ENCODE measurements at regions not wholly inside any gene's neighbourhood (a gene's known extent, or its start where the extent isn't known, plus 50 kb on each side); places are given as distances from the start of the nearest gene placed in this dataset.

GRCh38 chr20:56765172-56766073, 136.3 kb downstream of the TFAP2C start:
- H3K27me3 ChIP-seq (ENCODE audit: control insufficient read depth, insufficient read depth, low read length): no peaks in the 10 kb centered on the region
- DNase-seq: no peak
- no peak overlapping the region for H3K4me3 ChIP-seq (ENCODE audit: low read length in 3 of 3)
- H3K9ac ChIP-seq (ENCODE audit: low read length in 3 of 3): no peak overlapping the region
- FAIRE-seq: no peak
- intact Hi-C loops (cut with DNase I): no loop called here
- H3K4me1 ChIP-seq (ENCODE audit: control insufficient read depth in 2 of 3, insufficient read depth in 2 of 3, low read depth in 1 of 3, low read length in 3 of 3): no peaks in the 10 kb centered on the region
- no peak overlapping the region for H3K27ac ChIP-seq (ENCODE audit: low read depth in 2 of 2, low read length in 2 of 2)
- no peak for TF ChIP-seq CTCF (IDR thresholded peaks at IDR 0.05; ENCODE audit: borderline replicate concordance, extremely low read depth, insufficient read depth)
- H3K9me3 ChIP-seq (ENCODE audit: control insufficient read depth in 2 of 3, insufficient read depth in 1 of 3, low read length in 3 of 3): no peaks in the 10 kb centered on the region
- peaks cover 0 to 3% (median 0%) of the 10 kb centered on the region in 3 donors for H3K36me3 ChIP-seq (ENCODE audit: control insufficient read depth in 2 of 3, insufficient read depth in 3 of 3, low read length in 3 of 3)

- Histone ChIP-seq H3K4me3 (ENCODE audit: low read length in 3 of 3) (no peak overlapping the region), H3K27me3 (ENCODE audit: control insufficient read depth, insufficient read depth, low read length) (no peaks in the 10 kb centered on the region), H3K36me3 (ENCODE audit: control insufficient read depth in 2 of 3, insufficient read depth in 3 of 3, low read length in 3 of 3) (peaks cover 0 to under 1% (median 0%) of the 10 kb centered on the region in 3 donors), H3K27ac (ENCODE audit: low read depth in 2 of 2, low read length in 2 of 2) (no peak overlapping the region), H3K4me1 (ENCODE audit: control insufficient read depth in 2 of 3, insufficient read depth in 2 of 3, low read depth in 1 of 3, low read length in 3 of 3) (no peaks in the 10 kb centered on the region), H3K9ac (ENCODE audit: low read length in 3 of 3) (no peak overlapping the region), H3K9me3 (ENCODE audit: control insufficient read depth in 2 of 3, insufficient read depth in 1 of 3, low read length in 3 of 3) (no peaks in the 10 kb centered on the region)
- no peak for DNase-seq
- TF ChIP-seq CTCF (IDR thresholded peaks at IDR 0.05; ENCODE audit: borderline replicate concordance, extremely low read depth, insufficient read depth): no peak
- no peak for FAIRE-seq
- intact Hi-C loops (cut with DNase I): no loop called here
Measured at GRCh38 chr20:56766528-56766927, 137.4 kb downstream of the TFAP2C start.

- H3K27me3 ChIP-seq (ENCODE audit: control insufficient read depth, insufficient read depth, low read length): no peaks in the 10 kb centered on the region
- no peak for DNase-seq
- intact Hi-C loops (cut with DNase I): no loop called here
- H3K36me3 ChIP-seq (ENCODE audit: control insufficient read depth in 2 of 3, insufficient read depth in 3 of 3, low read length in 3 of 3): no peaks in the 10 kb centered on the region
- no peaks in the 10 kb centered on the region for H3K4me1 ChIP-seq (ENCODE audit: control insufficient read depth in 2 of 3, insufficient read depth in 2 of 3, low read depth in 1 of 3, low read length in 3 of 3)
- no peak overlapping the region for H3K27ac ChIP-seq (ENCODE audit: low read depth in 2 of 2, low read length in 2 of 2)
- no peak overlapping the region for H3K4me3 ChIP-seq (ENCODE audit: low read length in 3 of 3)
- H3K9me3 ChIP-seq (ENCODE audit: control insufficient read depth in 2 of 3, insufficient read depth in 1 of 3, low read length in 3 of 3): no peaks in the 10 kb centered on the region
- no peak for TF ChIP-seq CTCF (IDR thresholded peaks at IDR 0.05; ENCODE audit: borderline replicate concordance, extremely low read depth, insufficient read depth)
- H3K9ac ChIP-seq (ENCODE audit: low read length in 3 of 3): no peak overlapping the region
- no peak for FAIRE-seq
Measured at GRCh38 chr20:56769921-56770600, 141.0 kb downstream of the TFAP2C start.

Data from kidney (tissue), 13 donors.